PC-3 (cell line): ENCODE measurements at regions not wholly inside any gene's neighbourhood (a gene's known extent, or its start where the extent isn't known, plus 50 kb on each side); places are given as distances from the start of the nearest gene placed in this dataset.

Experiments
- EZH2phosphoT487 ChIP-seq: fragments of 300-600 bp; sonication (generic); IDR thresholded peaks from 2 replicates; pipeline ENCODE4 v1.6.1; 2018; ENCODE audit warnings: mild to moderate bottlenecking, antibody characterized with exemption, low read length, borderline replicate concordance
- TF ChIP-seq, protein P1 (sequence below): fragments of 300-600 bp; sonication (generic); conservative IDR thresholded peaks from 2 replicates; pipeline ENCODE4 v1.5.1; 2017; ENCODE audit warnings: antibody characterized with exemption, low read depth, mild to moderate bottlenecking, low read length

DNA sequence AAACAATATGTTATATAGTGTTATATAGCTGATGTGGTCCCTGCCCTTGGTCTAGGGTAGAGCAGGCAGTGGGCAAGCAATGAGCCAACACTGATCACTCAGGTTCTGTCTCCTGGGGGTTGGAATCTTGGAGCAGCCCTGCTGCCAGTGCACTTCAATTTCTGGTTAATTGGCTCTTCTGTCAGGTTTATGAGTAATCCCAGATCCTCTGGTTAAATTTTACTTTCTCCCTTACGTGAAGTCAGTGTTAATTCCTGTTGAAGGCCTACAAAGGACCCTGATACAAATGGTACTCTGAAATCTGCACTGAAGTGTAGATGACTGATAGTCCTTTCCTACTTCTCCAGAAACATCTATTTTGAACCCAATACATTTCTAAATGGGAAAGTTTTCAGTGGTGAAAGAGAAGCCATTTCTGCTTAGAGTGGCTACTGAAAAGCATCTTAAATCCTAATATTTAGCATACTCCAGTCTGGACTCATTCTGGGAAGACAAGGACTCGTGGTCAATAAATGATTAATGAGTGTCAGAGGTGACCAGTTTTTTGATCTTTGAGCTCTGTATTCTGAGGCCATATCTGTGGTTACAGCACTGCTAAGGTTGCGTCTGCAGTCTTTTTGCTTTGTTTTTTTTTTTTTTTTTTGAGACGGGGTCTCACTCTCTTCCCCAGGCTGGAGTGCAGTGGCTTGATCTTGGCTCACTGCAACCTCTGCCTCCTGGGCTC, 442.4 kb downstream of the KIF4B start:
- TF ChIP-seq, protein P1, sequence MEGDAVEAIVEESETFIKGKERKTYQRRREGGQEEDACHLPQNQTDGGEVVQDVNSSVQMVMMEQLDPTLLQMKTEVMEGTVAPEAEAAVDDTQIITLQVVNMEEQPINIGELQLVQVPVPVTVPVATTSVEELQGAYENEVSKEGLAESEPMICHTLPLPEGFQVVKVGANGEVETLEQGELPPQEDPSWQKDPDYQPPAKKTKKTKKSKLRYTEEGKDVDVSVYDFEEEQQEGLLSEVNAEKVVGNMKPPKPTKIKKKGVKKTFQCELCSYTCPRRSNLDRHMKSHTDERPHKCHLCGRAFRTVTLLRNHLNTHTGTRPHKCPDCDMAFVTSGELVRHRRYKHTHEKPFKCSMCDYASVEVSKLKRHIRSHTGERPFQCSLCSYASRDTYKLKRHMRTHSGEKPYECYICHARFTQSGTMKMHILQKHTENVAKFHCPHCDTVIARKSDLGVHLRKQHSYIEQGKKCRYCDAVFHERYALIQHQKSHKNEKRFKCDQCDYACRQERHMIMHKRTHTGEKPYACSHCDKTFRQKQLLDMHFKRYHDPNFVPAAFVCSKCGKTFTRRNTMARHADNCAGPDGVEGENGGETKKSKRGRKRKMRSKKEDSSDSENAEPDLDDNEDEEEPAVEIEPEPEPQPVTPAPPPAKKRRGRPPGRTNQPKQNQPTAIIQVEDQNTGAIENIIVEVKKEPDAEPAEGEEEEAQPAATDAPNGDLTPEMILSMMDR: no peak
- TF ChIP-seq EZH2phosphoT487: no peak
